HG02885 (cell line): ENCODE measurements at regions not wholly inside any gene's neighbourhood (a gene's known extent, or its start where the extent isn't known, plus 50 kb on each side); places are given as distances from the start of the nearest gene placed in this dataset.
"Not testable (repeated sequence)": the region's sequence is repeated elsewhere in the genome, so short reads cannot be mapped to it uniquely, and the experiment has no call there.

ENCODE experiments used
- ATAC-seq: cut with Tn5 transposase; IDR thresholded peaks from one replicate; pipeline ENCODE4 v1.9.1; 2021; ENCODE audit warnings: mild to moderate bottlenecking; ENCODE audit not compliant: unreplicated experiment, poor library complexity

DNA sequence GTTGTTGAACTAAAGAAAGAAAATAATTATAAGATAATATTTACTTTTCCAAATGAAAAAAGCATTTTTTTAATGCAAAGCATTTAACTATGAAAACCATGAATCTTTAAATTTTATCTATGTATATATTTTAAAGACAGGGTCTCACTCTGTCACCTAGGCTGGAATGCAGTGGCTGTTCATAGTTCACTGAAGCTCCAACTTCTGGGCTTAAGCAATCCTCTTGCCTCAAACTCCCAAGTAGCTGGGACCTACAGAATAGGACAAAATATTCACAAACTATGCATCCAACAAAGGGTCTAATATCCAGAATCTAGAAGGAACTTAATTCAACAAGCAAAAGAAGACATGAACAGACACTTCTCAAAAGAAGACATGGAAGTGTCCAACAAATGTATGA lies 55.9 kb upstream of the ALB start:
- no peak for ATAC-seq

DNA sequence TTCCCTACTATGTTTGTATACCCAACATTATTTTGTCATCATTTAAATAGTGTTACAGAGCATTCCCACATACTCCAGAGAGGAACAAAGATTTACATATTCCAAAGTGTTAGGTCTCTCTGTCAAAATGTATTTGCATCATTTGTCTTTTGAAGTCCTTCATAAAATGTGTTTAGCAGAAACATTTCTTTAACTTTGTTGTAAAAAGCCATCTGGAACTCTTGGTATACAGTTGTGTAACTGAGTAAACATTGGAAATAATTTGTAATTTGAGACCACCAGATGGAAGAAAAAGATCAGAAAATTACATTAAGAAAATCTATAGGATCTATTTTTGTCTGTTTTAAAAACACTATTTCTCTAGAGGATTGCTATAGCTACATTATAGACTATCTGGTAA lies 56.6 kb upstream of the ALB start:
- ATAC-seq: no peak

DNA sequence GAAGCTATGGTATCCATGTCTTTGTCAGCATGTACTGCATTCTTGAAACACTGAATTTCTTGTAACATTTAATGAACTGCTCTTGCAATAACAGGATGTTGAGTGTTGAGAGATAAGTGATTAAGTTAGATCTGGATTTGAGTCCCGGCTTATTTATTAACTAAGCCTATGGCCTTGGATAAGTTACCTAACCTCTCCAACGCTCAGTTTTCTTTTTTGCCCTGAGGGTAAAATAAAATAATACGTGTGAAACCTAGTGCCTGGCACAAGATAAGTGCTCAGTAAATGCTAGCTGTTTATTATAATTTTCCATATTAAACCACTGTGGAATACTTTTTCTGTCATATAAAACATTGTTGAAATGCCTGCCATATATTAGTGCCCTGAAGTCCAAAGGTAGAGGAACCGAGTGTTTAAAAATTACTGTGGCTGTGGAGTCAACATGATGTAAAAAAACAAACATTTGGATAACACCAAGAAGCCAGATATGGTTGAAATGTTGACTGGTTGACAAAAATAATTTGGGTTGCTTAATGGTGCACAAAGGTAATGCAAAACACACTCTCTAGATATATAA lies 58.6 kb upstream of the ALB start:
- ATAC-seq: no peak

DNA sequence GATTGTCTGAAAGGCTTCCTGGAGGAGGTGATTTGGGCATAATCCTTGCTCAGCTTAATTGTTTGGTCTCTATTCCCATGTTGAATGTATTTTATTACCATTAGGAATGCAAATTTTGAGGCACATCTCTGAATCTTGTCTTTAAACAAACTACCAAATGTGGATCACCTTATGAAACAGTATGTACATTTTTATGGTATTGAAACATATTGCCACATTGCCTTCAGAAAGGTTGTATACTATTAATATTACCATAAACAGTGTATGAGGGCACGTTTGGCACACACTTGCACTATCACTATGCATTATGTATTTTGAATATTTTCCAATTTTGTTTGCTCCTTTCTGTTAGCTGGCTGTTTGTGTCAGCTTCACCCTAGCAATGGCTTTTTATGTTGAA lies 60.0 kb upstream of the ALB start:
- ATAC-seq: no peak

DNA sequence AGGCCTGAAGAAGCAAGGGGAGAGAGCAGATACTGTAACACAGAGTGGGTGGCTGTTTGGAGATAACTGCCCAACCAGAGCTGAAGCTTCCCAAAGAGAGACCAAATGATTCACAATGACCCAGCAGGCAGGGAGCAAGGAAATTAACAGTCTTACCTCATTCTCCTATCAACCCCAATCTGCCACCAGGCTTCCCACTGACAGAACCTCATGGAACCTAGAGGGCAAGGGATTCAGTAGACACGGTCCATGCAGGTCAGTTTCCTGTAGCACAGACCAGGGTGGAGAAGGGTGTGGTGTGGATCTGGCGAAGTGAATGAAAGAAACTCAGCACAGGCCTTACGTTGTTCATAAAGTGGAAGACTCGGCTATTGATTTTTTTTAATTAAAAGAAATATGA lies 60.7 kb upstream of the ALB start:
- ATAC-seq: no peak

DNA sequence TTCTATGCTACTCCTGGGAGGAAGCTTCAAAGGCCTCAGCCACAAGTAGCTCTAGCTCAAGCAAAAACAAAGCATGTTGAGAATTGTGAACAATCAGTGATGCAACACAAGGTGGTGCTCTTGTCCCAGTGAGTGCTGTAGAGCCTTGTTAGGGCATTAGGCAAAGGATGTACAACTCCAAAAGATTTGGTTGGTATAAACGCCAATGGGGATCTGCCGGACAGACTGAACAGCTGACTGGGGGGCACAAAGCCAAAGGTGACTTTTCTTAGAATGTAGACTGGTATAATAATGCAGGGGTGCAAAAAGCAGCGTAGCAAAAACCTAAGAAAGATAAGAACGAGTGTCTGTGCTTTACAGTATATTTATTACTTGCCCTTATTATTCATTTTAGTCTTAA lies 62.6 kb upstream of the ALB start:
- ATAC-seq: peak; percentile 78

DNA sequence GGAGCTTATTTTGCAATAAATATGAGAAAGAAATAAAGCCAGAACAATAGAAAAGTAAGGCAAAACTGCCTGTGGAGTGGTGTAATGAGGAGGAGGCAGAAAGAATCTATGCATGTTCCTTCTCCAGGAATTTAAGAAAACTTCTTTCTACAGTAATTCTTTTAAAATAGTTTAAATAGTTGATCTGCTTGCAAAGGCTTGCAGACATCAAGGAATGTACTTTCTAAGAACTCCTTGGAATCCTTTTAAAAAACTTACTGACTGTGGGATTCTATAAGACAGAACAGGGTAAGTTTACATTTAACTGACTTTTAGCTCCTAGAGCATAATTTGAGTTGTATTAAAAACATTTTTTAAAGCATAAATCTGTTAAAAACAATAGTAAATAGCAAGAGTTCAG lies 63.2 kb upstream of the ALB start:
- ATAC-seq: no peak

DNA sequence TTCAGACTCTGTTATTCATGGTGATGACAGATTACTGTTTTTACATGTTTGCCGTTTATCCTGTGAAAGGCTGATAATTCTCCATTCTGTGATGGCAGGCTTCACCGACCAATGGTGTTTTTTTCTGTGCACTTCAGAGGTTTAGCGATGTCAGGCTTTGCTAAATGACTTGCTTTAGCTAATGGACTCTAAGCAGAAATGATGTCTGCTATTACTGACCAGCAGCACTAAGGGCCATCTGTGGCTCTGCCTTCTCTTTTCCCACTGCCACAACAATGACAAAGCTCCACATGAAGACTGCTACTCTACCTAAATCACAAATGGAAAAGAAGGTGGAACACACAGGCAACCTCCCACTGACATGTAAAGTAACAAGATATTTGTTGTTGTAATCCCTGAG lies 68.4 kb upstream of the ALB start:
- ATAC-seq: no peak

DNA sequence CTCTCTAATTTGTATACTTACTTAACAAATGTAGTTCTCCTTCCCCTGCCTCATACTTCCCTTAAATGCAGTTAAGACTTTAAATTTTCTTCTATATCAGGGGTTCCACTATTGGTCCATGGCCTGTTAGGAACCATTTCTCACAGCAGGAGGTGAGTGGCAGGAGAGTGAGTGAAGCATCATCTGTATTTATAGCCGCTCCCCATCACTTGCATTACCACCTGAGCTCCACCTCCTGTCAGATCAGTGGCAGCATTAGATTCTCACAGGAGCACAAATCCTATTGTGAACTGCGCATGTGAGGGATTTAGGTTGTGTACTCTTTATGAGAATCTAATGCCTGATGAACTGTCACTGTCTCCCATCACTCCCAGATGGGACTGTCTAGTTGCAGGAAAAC lies 72.1 kb upstream of the ALB start:
- ATAC-seq: not testable (repeated sequence)

DNA sequence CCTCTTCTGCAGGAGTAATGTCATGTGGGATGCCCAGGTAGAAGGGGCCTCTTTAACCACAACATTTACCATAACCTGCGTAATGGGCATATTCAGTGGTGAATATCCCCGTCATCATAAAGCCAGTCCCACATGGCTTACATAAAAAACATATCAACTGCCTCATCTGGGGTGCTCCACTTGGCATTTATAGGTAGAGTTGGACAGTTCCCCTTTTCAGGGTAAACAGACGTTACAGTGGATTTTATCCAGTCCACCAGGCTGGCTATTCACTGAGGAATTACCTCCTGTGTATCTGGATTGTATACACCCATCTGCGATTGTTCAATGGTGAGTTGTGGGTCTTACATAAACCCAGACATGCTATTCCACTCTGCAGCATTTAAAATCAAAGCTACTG lies 70.7 kb upstream of the ANKRD17 start:
- ATAC-seq: no peak

DNA sequence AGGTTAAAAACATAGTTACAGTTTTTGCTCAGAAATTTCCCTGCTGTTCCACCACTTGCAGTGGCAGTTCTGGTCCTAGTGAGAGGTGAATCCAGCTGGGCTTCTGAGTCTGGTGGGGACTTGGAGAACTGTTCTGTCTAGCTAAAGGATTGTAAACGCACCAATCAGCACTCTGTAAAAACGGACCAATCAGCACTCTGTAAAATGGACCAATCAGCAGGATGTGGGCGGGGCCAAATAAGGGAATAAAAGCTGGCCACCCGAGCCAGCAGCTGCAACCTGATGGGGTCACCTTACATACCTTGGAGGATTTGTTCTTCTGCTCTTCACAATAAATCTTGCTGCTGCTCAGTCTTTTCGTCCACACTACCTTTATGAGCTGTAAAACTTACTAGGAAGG lies 67.2 kb upstream of the ANKRD17 start:
- ATAC-seq: not testable (repeated sequence)

DNA sequence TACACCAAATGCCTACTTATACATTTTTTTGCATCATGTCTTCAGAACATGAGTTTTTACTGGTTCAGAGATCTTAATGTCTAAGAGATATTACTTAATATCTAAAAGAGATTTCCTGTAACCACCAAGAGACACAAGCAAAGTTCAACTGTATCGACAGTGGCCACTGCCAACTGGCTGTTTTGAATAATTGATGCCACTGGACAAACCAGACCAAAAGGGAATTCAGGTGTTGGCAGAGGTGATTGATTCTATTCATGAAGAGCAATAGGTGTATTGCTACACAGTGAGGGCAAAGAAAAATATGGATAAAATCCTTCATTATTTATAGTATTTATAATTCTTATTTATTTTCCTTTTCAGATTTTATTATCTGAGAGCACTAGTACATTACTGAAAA lies 58.5 kb upstream of the ANKRD17 start:
- no peak for ATAC-seq

DNA sequence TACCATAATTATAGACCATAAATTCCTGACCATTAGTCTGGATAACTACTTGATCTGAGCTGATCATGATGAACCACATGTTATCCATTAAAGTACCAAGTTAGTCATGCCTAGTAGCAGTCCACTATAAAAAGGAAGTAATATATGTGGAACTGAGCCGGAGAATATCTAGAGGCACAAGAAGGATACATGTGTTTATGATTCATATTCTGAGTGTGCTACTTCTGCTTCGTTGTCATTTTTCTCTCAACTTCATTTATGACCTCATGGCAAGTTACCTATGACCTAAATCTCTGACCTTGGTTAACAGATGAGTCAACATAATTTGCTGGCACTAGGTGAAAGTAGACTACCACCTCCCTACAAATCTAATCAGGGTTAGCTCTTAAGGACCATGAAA lies 56.5 kb upstream of the ANKRD17 start:
- no peak for ATAC-seq

DNA sequence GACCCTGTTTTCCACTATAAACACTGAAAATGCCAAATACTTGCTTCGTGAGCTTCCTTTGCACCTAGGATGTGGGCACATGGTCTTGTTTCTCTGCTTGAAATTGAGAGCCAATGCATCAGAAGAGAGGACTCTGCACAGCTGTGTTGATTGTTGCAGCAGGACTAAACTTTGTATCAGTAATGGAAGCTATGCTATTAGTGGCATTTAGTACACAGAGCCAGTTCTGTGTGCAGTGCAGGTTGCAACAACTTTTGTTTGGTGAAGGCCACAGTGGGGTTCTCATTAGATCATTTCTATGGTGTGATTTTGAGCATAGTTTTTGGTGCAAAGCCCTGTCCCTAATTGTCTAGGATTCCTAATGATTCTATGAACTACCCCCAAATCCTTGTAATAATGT lies 54.4 kb upstream of the ANKRD17 start:
- ATAC-seq: no peak

DNA sequence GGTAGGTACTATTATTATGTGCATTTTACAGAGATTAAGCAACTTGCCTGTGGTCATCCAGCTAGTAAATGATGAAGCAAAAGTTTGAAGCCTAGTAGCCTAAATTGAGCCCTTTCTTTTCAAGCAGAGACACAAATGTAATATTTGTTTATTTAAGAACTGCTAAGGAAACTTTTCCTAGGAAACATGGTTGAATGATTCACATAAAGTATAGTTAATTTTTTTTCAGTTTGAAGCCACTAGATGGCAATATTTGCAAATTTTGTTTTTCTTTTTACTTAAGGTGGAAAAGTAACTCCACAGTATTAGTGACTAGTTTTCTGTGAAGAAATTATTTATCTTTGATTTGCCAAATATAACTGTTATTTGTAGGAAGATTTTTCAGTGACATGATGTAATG lies 52.8 kb upstream of the ANKRD17 start:
- peak; percentile 51 for ATAC-seq

DNA sequence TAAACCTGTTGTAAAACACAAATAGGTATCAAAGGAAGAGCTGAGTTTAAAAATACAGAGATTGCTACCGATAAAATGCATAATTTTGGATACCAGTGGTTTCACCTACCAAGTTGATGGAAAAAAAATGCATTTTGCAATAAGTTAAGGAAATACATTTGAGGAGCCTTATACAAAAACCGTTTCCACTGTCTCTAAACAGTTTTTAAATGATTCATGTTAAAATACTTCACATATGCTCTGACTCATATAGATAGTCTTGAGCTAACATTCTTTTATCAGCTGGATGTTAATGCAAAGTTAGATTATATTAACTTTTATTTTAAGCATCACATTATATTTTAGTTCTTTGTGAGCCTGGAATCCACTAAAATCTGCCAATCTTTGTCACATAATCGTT lies 50.6 kb upstream of the ANKRD17 start:
- no peak for ATAC-seq
